HEK293 (cell line): ENCODE measurements at regions not wholly inside any gene's neighbourhood (a gene's known extent, or its start where the extent isn't known, plus 50 kb on each side); places are given as distances from the start of the nearest gene placed in this dataset.

Experiments
- GLI4 ChIP-seq: fragments of 450-650 bp; formaldehyde crosslinking; IDR thresholded peaks from 2 replicates; pipeline ENCODE4 v1.5.1; 2016; ENCODE audit warnings: missing biosample characterization, missing genetic modification characterization
- OVOL3 ChIP-seq: fragments of 450-650 bp; formaldehyde crosslinking; IDR thresholded peaks from 2 replicates; pipeline ENCODE4 v1.5.1; 2016; ENCODE audit warnings: missing biosample characterization, missing genetic modification characterization
- SP7 ChIP-seq: fragments of 450-650 bp; formaldehyde crosslinking; IDR thresholded peaks from 2 replicates; pipeline ENCODE4 v1.5.1; 2016; ENCODE audit warnings: missing biosample characterization, missing genetic modification characterization
- TSHZ1 ChIP-seq: fragments of 450-650 bp; formaldehyde crosslinking; IDR thresholded peaks from 2 replicates; pipeline ENCODE4 v1.5.1; 2016; ENCODE audit warnings: missing biosample characterization, missing genetic modification characterization, borderline replicate concordance
- YY2 ChIP-seq: fragments of 450-650 bp; formaldehyde crosslinking; IDR thresholded peaks from 2 replicates; pipeline ENCODE4 v1.5.1; 2016; ENCODE audit warnings: missing biosample characterization, missing genetic modification characterization
- ZBTB7A ChIP-seq: fragments of 450-650 bp; formaldehyde crosslinking; IDR thresholded peaks from 2 replicates; pipeline ENCODE4 v1.5.1; 2016; ENCODE audit warnings: low read depth, missing biosample characterization, missing genetic modification characterization
- ZBTB8A ChIP-seq: fragments of 450-650 bp; formaldehyde crosslinking; IDR thresholded peaks from 2 replicates; pipeline ENCODE4 v1.5.1; 2016; ENCODE audit warnings: missing biosample characterization, missing genetic modification characterization
- ZNF148 ChIP-seq: fragments of 450-650 bp; formaldehyde crosslinking; IDR thresholded peaks from 2 replicates; pipeline ENCODE4 v1.5.0; 2017; ENCODE audit warnings: missing biosample characterization, missing genetic modification characterization, borderline replicate concordance
- ZNF23 ChIP-seq: fragments of 450-650 bp; formaldehyde crosslinking; IDR thresholded peaks from 2 replicates; pipeline ENCODE4 v1.5.1; 2016; ENCODE audit warnings: missing biosample characterization, missing genetic modification characterization, borderline replicate concordance
- ZNF362 ChIP-seq: fragments of 450-650 bp; formaldehyde crosslinking; IDR thresholded peaks from 2 replicates; pipeline ENCODE4 v1.5.1; 2016; ENCODE audit warnings: missing biosample characterization, missing genetic modification characterization
- ZNF521 ChIP-seq: fragments of 450-650 bp; formaldehyde crosslinking; IDR thresholded peaks from 2 replicates; pipeline ENCODE4 v1.5.1; 2017; ENCODE audit warnings: missing biosample characterization, mild to moderate bottlenecking, missing genetic modification characterization
- ZNF549 ChIP-seq: fragments of 450-650 bp; IDR thresholded peaks from 2 replicates; pipeline ENCODE4 v1.5.1; 2018; ENCODE audit warnings: missing biosample characterization, missing genetic modification characterization, mild to moderate bottlenecking, inconsistent platforms, moderate library complexity
- ZNF585B ChIP-seq: fragments of 450-650 bp; formaldehyde crosslinking; IDR thresholded peaks from 2 replicates; pipeline ENCODE4 v1.5.1; 2016; ENCODE audit warnings: missing biosample characterization, missing genetic modification characterization
- ZNF654 ChIP-seq: fragments of 450-650 bp; formaldehyde crosslinking; IDR thresholded peaks from 2 replicates; pipeline ENCODE4 v1.5.1; 2016; ENCODE audit warnings: low read depth, missing biosample characterization, missing genetic modification characterization
- ZNF701 ChIP-seq: fragments of 450-650 bp; formaldehyde crosslinking; IDR thresholded peaks from 2 replicates; pipeline ENCODE4 v1.5.1; 2016; ENCODE audit warnings: missing biosample characterization, missing genetic modification characterization
- ZNF777 ChIP-seq: fragments of 450-650 bp; formaldehyde crosslinking; IDR thresholded peaks from 2 replicates; pipeline ENCODE4 v1.5.1; 2017; ENCODE audit warnings: missing biosample characterization, missing genetic modification characterization, borderline replicate concordance
- ZNF785 ChIP-seq: fragments of 450-650 bp; formaldehyde crosslinking; IDR thresholded peaks from 2 replicates; pipeline ENCODE4 v1.5.1; 2016; ENCODE audit warnings: missing biosample characterization, missing genetic modification characterization
- ZNF843 ChIP-seq: fragments of 450-650 bp; formaldehyde crosslinking; IDR thresholded peaks from 2 replicates; pipeline ENCODE4 v1.5.1; 2016; ENCODE audit warnings: missing biosample characterization, missing genetic modification characterization
- ZSCAN5A ChIP-seq: fragments of 450-650 bp; formaldehyde crosslinking; IDR thresholded peaks from 2 replicates; pipeline ENCODE4 v1.5.1; 2016; ENCODE audit warnings: missing biosample characterization, missing genetic modification characterization
- TF ChIP-seq, protein P1 (sequence below): fragments of 450-650 bp; formaldehyde crosslinking; IDR thresholded peaks from 2 replicates; pipeline ENCODE4 v1.5.1; 2016; ENCODE audit warnings: missing biosample characterization, missing genetic modification characterization
- TF ChIP-seq, protein P2 (sequence below): fragments of 450-650 bp; IDR thresholded peaks from 2 replicates; pipeline ENCODE4 v1.5.1; 2018; ENCODE audit warnings: missing biosample characterization, missing genetic modification characterization
- TF ChIP-seq, protein P3 (sequence below): sonication (generic); formaldehyde crosslinking; IDR thresholded peaks from 2 replicates; pipeline ENCODE4 v1.8.1; 2022; ENCODE audit warnings: mild to moderate bottlenecking, moderate library complexity, missing genetic modification reagents
- TF ChIP-seq, protein P4 (sequence below): fragments of 450-650 bp; formaldehyde crosslinking; IDR thresholded peaks from 2 replicates; pipeline ENCODE4 v1.5.1; 2016; ENCODE audit warnings: missing biosample characterization, missing genetic modification characterization

DNA sequence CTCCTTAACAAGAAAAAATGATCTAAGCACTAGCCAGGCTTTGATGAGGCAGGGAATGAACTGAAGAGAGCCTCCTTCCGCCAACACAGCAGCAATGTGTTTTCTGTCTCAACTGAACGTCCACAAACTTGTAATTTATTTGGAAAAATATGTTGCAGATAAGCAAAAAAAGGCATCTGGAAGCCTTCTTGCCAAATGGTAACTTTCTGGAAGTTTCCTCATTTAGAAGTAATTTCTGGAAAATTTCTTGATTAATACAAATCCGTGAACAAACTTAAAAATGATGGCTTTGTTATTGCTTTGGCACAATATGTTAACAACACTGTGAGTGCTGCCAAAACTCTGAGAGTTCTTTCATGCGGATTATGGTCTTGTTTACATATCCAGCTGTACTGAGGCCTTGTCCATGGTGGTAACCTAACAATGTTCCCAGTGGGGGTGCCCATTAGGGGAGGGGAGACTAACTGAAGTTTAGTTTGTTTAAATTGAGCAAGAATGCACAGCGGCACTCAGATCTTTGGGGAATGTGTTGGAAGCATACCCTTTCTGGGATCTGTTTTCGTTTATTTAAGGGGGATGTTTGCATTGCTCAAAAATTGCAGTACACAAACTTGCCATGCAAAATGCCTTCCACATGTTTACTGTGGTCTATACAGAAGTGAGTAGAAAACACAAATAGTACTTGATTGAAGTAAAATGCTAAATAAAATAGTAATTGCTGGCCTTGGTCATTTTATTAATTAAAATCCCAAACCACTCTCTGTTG, 334.7 kb downstream of the NR2F1-AS1 start (continued):
- TF ChIP-seq ZNF362 (tag by site-specific recombination) = no peak
- no peak for TF ChIP-seq TSHZ1 (tag by site-specific recombination)
- TF ChIP-seq, protein P1, sequence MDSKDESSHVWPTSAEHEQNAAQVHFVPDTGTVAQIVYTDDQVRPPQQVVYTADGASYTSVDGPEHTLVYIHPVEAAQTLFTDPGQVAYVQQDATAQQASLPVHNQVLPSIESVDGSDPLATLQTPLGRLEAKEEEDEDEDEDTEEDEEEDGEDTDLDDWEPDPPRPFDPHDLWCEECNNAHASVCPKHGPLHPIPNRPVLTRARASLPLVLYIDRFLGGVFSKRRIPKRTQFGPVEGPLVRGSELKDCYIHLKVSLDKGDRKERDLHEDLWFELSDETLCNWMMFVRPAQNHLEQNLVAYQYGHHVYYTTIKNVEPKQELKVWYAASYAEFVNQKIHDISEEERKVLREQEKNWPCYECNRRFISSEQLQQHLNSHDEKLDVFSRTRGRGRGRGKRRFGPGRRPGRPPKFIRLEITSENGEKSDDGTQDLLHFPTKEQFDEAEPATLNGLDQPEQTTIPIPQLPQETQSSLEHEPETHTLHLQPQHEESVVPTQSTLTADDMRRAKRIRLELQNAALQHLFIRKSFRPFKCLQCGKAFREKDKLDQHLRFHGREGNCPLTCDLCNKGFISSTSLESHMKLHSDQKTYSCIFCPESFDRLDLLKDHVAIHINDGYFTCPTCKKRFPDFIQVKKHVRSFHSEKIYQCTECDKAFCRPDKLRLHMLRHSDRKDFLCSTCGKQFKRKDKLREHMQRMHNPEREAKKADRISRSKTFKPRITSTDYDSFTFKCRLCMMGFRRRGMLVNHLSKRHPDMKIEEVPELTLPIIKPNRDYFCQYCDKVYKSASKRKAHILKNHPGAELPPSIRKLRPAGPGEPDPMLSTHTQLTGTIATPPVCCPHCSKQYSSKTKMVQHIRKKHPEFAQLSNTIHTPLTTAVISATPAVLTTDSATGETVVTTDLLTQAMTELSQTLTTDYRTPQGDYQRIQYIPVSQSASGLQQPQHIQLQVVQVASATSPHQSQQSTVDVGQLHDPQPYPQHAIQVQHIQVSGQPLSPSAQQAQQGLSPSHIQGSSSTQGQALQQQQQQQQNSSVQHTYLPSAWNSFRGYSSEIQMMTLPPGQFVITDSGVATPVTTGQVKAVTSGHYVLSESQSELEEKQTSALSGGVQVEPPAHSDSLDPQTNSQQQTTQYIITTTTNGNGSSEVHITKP (tag by site-specific recombination) = peak; percentile 52; the same call in 1 of the 2 replicates
- TF ChIP-seq ZSCAN5A (tag by site-specific recombination) = no peak
- TF ChIP-seq ZNF521 (tag by site-specific recombination) = no peak
- no peak for TF ChIP-seq ZNF549 (tag by site-specific recombination)
- no peak for TF ChIP-seq ZNF785 (tag by site-specific recombination)
- TF ChIP-seq ZNF777 (tag by site-specific recombination) = no peak
- TF ChIP-seq, protein P2, sequence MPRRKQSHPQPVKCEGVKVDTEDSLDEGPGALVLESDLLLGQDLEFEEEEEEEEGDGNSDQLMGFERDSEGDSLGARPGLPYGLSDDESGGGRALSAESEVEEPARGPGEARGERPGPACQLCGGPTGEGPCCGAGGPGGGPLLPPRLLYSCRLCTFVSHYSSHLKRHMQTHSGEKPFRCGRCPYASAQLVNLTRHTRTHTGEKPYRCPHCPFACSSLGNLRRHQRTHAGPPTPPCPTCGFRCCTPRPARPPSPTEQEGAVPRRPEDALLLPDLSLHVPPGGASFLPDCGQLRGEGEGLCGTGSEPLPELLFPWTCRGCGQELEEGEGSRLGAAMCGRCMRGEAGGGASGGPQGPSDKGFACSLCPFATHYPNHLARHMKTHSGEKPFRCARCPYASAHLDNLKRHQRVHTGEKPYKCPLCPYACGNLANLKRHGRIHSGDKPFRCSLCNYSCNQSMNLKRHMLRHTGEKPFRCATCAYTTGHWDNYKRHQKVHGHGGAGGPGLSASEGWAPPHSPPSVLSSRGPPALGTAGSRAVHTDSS (tag by site-specific recombination) = no peak
- no peak for TF ChIP-seq ZNF585B (tag by site-specific recombination)
- TF ChIP-seq ZNF843 (tag by site-specific recombination) = 0 out of 2 replicates have a peak, but pooled peaks have one; percentile 44
- no peak for TF ChIP-seq GLI4 (tag by site-specific recombination)
- TF ChIP-seq, protein P3, sequence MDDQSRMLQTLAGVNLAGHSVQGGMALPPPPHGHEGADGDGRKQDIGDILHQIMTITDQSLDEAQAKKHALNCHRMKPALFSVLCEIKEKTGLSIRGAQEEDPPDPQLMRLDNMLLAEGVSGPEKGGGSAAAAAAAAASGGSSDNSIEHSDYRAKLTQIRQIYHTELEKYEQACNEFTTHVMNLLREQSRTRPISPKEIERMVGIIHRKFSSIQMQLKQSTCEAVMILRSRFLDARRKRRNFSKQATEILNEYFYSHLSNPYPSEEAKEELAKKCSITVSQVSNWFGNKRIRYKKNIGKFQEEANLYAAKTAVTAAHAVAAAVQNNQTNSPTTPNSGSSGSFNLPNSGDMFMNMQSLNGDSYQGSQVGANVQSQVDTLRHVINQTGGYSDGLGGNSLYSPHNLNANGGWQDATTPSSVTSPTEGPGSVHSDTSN = no peak
- TF ChIP-seq SP7 (tag by site-specific recombination) = 0 out of 2 replicates have a peak, but pooled peaks have one; percentile 31
- TF ChIP-seq ZNF148 (tag by site-specific recombination) = no peak
- TF ChIP-seq OVOL3 (tag by site-specific recombination) = no peak
- no peak for TF ChIP-seq ZBTB7A (tag by site-specific recombination)
- no peak for TF ChIP-seq ZNF701 (tag by site-specific recombination)
- TF ChIP-seq, protein P4, sequence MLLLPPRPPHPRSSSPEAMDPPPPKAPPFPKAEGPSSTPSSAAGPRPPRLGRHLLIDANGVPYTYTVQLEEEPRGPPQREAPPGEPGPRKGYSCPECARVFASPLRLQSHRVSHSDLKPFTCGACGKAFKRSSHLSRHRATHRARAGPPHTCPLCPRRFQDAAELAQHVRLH (tag by site-specific recombination) = peak; percentile 31; the same call in 1 of the 2 replicates
- TF ChIP-seq YY2 (tag by site-specific recombination) = no peak
- TF ChIP-seq ZNF23 (tag by site-specific recombination) = no peak
- peak; percentile 20; the same call in 1 of the 2 replicates for TF ChIP-seq ZBTB8A (tag by site-specific recombination)
- no peak for TF ChIP-seq ZNF654 (tag by site-specific recombination)
